Activated T-cell treated with anti-CD3 and anti-CD28 coated beads, Interleukin-2, amount 50 U/mL, for 72 hours (primary cell): ENCODE measurements at regions not wholly inside any gene's neighbourhood (a gene's known extent, or its start where the extent isn't known, plus 50 kb on each side); places are given as distances from the start of the nearest gene placed in this dataset.
A peak's percentile ranks its signal among the peaks of the same experiment; 100 is the strongest.

Experiments
- ATAC-seq, 2 donors: fragments of 150-1000 bp; cut with Tn5 transposase; replicated peaks in 1 of 2; 2 replicates each; pipeline ENCODE4 v1.10.0; 2021; ENCODE audit warnings: moderate library complexity in 2 of 2, mild to moderate bottlenecking in 1 of 2
- DNase-seq, 2 donors: peaks; one replicate each; pipeline ENCODE4 v3.0.0; 2021 to 2022; ENCODE audit warnings: mixed read lengths in 1 of 2
- H3K27ac Mint-ChIP-seq: one replicate; pipeline ENCODE4 v1.8.0; 2022; ENCODE audit warnings: mild to moderate bottlenecking, moderate library complexity, mixed read lengths
- H3K27me3 Mint-ChIP-seq: one replicate; pipeline ENCODE4 v1.8.0; 2022; ENCODE audit warnings: low read depth, mixed read lengths
- H3K36me3 Mint-ChIP-seq, 2 donors: one replicate each; pipeline ENCODE4 v1.8.0; 2022; ENCODE audit warnings: mixed read lengths in 2 of 2, mild to moderate bottlenecking in 1 of 2; ENCODE audit not compliant: insufficient read depth in 2 of 2
- H3K4me1 Mint-ChIP-seq: one replicate; pipeline ENCODE4 v1.8.0; 2022; ENCODE audit warnings: low read depth, mixed read lengths
- H3K4me3 Mint-ChIP-seq, 2 donors: one replicate each; pipeline ENCODE4 v1.8.0; 2022; ENCODE audit warnings: mild to moderate bottlenecking in 2 of 2, mixed read lengths in 2 of 2, moderate library complexity in 2 of 2
- H3K9me3 Mint-ChIP-seq, 2 donors: one replicate each; pipeline ENCODE4 v1.8.0; 2022; ENCODE audit warnings: mixed read lengths in 2 of 2

- Mint-ChIP-seq H3K27me3 (peaks cover 15% of the 10 kb centered on the region), H3K27ac (no peak overlapping the region), H3K36me3 (no peaks in the 10 kb centered on the region), H3K4me3 (no peak overlapping the region), H3K4me1 (peaks cover 17% of the 10 kb centered on the region), H3K9me3 (peaks cover 4% of the 10 kb centered on the region in 2 donors)
- no peak for DNase-seq
- no peak for ATAC-seq
Measured at GRCh38 chr18:51426996-51427395, 229.5 kb upstream of the MEX3C start.

GRCh38 chr18:51429644-51430043 lies 232.2 kb upstream of the MEX3C start:
- H3K27me3 Mint-ChIP-seq, result peaks cover 8% of the 10 kb centered on the region
- DNase-seq (no peak), ATAC-seq (no peak)
- H3K27ac Mint-ChIP-seq, result no peak overlapping the region
- no peaks in the 10 kb centered on the region for H3K36me3 Mint-ChIP-seq
- H3K9me3 Mint-ChIP-seq, result peaks cover 4% of the 10 kb centered on the region in 2 donors
- peaks cover 17% of the 10 kb centered on the region for H3K4me1 Mint-ChIP-seq
- H3K4me3 Mint-ChIP-seq, result no peak overlapping the region

GRCh38 chr18:51430538-51430937 lies 233.1 kb upstream of the MEX3C start:
- H3K36me3 Mint-ChIP-seq, result no peaks in the 10 kb centered on the region
- no peak overlapping the region for H3K4me3 Mint-ChIP-seq
- no peaks in the 10 kb centered on the region for H3K27me3 Mint-ChIP-seq
- H3K9me3 Mint-ChIP-seq, result peaks cover 4% of the 10 kb centered on the region in 2 donors
- peaks cover 11% of the 10 kb centered on the region for H3K4me1 Mint-ChIP-seq
- ATAC-seq (no peak), DNase-seq (no peak)
- no peak overlapping the region for H3K27ac Mint-ChIP-seq

- ATAC-seq (no peak), DNase-seq (no peak)
- no peak overlapping the region for H3K27ac Mint-ChIP-seq
- H3K36me3 Mint-ChIP-seq, result no peaks in the 10 kb centered on the region
- no peak overlapping the region for H3K4me3 Mint-ChIP-seq
- H3K4me1 Mint-ChIP-seq, result peaks cover 4% of the 10 kb centered on the region
- H3K9me3 Mint-ChIP-seq, result peaks cover 4 to 9% of the 10 kb centered on the region in 2 donors
- H3K27me3 Mint-ChIP-seq, result peaks cover 20% of the 10 kb centered on the region
Measured at GRCh38 chr18:51433296-51433695, 235.8 kb upstream of the MEX3C start.

- H3K4me1 Mint-ChIP-seq, result peaks cover 10% of the 10 kb centered on the region
- H3K27ac Mint-ChIP-seq, result no peak overlapping the region
- peaks cover 4 to 9% of the 10 kb centered on the region in 2 donors for H3K9me3 Mint-ChIP-seq
- H3K4me3 Mint-ChIP-seq, result no peak overlapping the region
- H3K27me3 Mint-ChIP-seq, result peaks cover 26% of the 10 kb centered on the region
- no peak for ATAC-seq
- DNase-seq, result no peak
- no peaks in the 10 kb centered on the region for H3K36me3 Mint-ChIP-seq
Measured at GRCh38 chr18:51433881-51434280, 236.4 kb upstream of the MEX3C start.

- Mint-ChIP-seq H3K9me3 (peaks cover 0 to 5% of the 10 kb centered on the region in 2 donors), H3K27ac (no peak overlapping the region), H3K27me3 (peaks cover 50% of the 10 kb centered on the region), H3K4me3 (peak overlapping the region in 1 of 2 donors; percentile 51), H3K4me1 (peaks cover 14% of the 10 kb centered on the region), H3K36me3 (no peaks in the 10 kb centered on the region)
- ATAC-seq, result peak in 1 of 2 donors; percentile 64
- peak in 1 of 2 donors; percentile 19 for DNase-seq
Measured at GRCh38 chr18:51437280-51438271, 240.1 kb upstream of the MEX3C start.

- ATAC-seq (no peak), DNase-seq (no peak)
- Mint-ChIP-seq H3K4me3 (no peak overlapping the region), H3K27ac (no peak overlapping the region), H3K36me3 (no peaks in the 10 kb centered on the region), H3K4me1 (peaks cover 14% of the 10 kb centered on the region), H3K27me3 (peaks cover 57% of the 10 kb centered on the region), H3K9me3 (peaks cover 0 to 5% of the 10 kb centered on the region in 2 donors)
Measured at GRCh38 chr18:51438797-51439350, 241.4 kb upstream of the MEX3C start.

GRCh38 chr18:51442012-51442411 lies 244.5 kb upstream of the MEX3C start:
- Mint-ChIP-seq H3K4me3 (no peak overlapping the region), H3K27ac (no peak overlapping the region), H3K36me3 (no peaks in the 10 kb centered on the region), H3K4me1 (peaks cover 10% of the 10 kb centered on the region), H3K9me3 (peaks cover 0 to under 1% of the 10 kb centered on the region in 2 donors), H3K27me3 (peaks cover 58% of the 10 kb centered on the region)
- ATAC-seq (peak in 1 of 2 donors; percentile 45), DNase-seq (no peak)

GRCh38 chr18:51446571-51447210 lies 249.2 kb upstream of the MEX3C start:
- Mint-ChIP-seq H3K9me3 (no peaks in the 10 kb centered on the region), H3K4me1 (no peaks in the 10 kb centered on the region), H3K4me3 (no peak overlapping the region), H3K36me3 (no peaks in the 10 kb centered on the region), H3K27ac (no peak overlapping the region), H3K27me3 (peaks cover 28% of the 10 kb centered on the region)
- DNase-seq, result no peak
- no peak for ATAC-seq

- Mint-ChIP-seq H3K4me1 (no peaks in the 10 kb centered on the region), H3K36me3 (no peaks in the 10 kb centered on the region), H3K9me3 (no peaks in the 10 kb centered on the region), H3K27ac (no peak overlapping the region), H3K4me3 (no peak overlapping the region), H3K27me3 (peaks cover 21% of the 10 kb centered on the region)
- DNase-seq, result no peak
- no peak for ATAC-seq
Measured at GRCh38 chr18:51447351-51448342, 250.2 kb upstream of the MEX3C start.

- H3K9me3 Mint-ChIP-seq, result no peaks in the 10 kb centered on the region
- H3K4me3 Mint-ChIP-seq, result no peak overlapping the region
- DNase-seq (no peak), ATAC-seq (no peak)
- no peak overlapping the region for H3K27ac Mint-ChIP-seq
- no peaks in the 10 kb centered on the region for H3K4me1 Mint-ChIP-seq
- H3K36me3 Mint-ChIP-seq, result no peaks in the 10 kb centered on the region
- H3K27me3 Mint-ChIP-seq, result peaks cover 15% of the 10 kb centered on the region
Measured at GRCh38 chr18:51448949-51449348, 251.5 kb upstream of the MEX3C start.

- H3K36me3 Mint-ChIP-seq, result no peaks in the 10 kb centered on the region
- H3K4me1 Mint-ChIP-seq, result no peaks in the 10 kb centered on the region
- no peak overlapping the region for H3K27ac Mint-ChIP-seq
- no peak for DNase-seq
- H3K9me3 Mint-ChIP-seq, result no peaks in the 10 kb centered on the region
- H3K4me3 Mint-ChIP-seq, result no peak overlapping the region
- peaks cover 6% of the 10 kb centered on the region for H3K27me3 Mint-ChIP-seq
- ATAC-seq, result no peak
Measured at GRCh38 chr18:51453594-51453993, 256.1 kb upstream of the MEX3C start.
